GM19463 (cell line): ENCODE measurements at regions not wholly inside any gene's neighbourhood (a gene's known extent, or its start where the extent isn't known, plus 50 kb on each side); places are given as distances from the start of the nearest gene placed in this dataset.

Source experiments
- ATAC-seq: cut with Tn5 transposase; IDR thresholded peaks from one replicate; pipeline ENCODE4 v1.9.1; 2021; ENCODE audit warnings: mild to moderate bottlenecking, moderate library complexity; ENCODE audit not compliant: unreplicated experiment

- ATAC-seq: no peak
Measured at GRCh38 chr5:3943859-3944258, 348.2 kb downstream of the IRX1 start.

- ATAC-seq: no peak
Measured at GRCh38 chr5:3944930-3945329, 349.3 kb downstream of the IRX1 start.

GRCh38 chr5:3948838-3949237, 353.2 kb downstream of the IRX1 start:
- no peak for ATAC-seq

DNA sequence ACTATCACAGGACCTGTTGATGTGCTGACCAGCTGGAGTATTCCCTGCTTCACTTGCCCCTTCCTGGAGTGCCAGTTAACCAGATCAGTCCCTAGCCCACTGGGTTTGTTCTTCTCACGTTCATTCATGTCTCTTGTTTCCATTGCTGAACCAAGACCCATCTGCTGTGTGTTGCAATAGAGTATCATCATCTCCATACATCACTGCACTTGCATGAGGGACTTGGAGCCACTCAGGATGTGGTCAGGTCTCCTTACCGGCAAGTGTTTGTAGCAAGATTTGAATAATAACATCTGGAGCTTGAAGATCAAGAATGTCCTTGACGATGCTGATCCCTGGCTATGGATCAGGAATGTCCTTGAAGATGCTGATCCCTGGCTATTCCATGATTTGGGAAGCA, 358.6 kb downstream of the IRX1 start:
- ATAC-seq: no peak

- ATAC-seq: no peak
Measured at GRCh38 chr5:3954633-3955032, 359.0 kb downstream of the IRX1 start.

DNA sequence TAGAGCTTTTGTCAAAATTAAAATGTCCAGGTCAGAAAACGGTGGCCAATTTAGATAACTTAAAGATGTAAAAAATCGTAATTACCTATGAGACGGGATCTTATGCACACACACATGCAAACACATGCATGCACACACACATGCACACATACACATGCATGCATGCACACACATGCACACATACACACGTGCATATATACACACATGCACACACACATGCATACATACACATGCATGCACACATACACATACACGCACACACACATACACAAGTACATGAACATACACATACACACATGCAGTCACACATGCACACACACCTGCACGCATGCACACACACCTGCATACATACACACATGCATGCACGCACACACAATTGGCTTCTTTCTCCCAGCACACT, 362.0 kb downstream of the IRX1 start:
- ATAC-seq: no peak

DNA sequence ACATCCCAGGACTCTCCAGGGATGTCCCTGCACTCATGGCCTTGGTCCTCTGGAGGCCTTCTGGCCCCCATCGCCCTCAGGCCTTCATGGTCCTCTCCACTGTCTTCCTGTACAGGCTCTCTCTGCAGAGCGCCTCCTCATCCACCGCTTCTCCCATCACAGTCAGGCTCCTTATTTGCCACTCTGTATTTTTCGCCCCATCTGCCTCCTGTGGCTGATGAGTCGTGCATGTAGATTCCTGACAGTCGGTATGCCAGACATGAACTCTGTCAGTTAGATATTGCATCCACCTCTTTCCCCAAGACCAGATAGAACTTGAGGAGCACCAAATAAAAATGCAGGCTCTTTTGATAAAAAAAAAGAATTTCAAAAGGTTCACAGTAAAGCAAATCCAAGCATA, 362.8 kb downstream of the IRX1 start:
- ATAC-seq: no peak

- ATAC-seq: no peak
Measured at GRCh38 chr5:3962113-3962512, 366.5 kb downstream of the IRX1 start.

DNA sequence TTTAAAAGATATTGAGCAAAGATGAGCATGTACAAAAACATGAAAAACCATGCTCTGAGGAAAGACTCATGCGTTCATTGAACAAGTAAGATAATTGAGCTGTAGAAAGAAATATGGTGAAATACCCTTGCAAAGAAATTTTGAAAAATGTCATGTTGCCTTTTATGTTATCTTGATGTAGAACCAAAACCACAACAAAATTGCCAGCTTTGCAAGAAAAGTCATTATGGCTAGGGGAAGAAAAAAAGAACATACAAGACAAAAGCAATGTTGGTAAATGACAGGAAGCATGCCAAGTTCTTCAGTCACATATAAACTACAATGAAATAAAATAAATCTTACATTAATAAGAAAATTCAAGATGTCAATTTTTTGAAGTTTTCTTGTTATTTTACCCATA, 368.0 kb downstream of the IRX1 start:
- ATAC-seq: no peak

DNA sequence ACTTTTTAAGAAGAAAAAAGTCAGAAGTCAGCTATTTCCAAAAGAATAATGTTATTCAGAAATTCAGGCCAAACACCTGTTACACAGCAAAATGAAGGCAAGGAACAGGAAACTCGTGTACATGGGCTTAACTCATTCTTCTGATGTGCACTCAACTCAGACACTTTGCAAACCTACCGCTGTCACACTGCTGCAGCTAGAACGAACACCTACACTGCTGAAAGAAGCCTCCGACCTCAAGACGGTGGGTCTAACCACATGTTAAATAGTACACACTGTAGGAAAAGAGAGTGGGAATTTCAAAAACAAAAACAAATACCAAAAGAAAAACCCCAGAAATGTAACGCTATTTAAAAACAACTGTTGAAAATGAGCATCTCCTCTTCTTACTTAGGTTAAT, 384.5 kb downstream of the IRX1 start:
- no peak for ATAC-seq

- ATAC-seq: no peak
Measured at GRCh38 chr5:3987867-3988266, 392.2 kb downstream of the IRX1 start.

DNA sequence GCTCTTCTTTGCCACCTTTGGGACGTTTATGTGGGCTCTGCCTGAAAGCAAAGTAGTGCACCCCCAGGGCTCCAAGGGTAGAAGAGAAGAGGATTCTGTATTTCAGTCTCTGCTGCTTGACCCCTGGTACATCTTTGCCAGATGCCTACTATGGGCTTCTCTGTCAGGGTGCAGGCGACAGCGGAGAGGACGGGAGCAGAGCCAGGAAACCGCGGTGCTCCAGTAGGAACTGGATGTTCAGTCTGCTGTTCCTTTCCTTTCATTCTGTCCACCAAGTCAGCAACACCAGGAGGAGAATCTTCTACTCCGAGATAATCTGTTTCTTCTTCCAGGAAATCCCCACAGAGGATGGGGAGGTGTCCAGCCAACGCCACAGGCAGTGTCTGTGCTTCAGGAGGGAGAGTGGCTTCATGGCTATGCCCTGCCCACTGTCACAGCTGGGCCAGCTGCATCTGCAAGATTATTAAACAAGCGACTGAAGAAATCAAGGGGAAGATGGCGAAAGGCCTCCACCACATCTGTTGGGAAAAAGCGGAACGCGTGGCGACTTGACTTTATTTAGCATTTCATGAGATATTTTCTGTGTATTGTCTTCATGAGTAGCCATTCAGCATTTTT, 398.3 kb downstream of the IRX1 start:
- no peak for ATAC-seq

- no peak for ATAC-seq
Measured at GRCh38 chr5:3994628-3995027, 399.0 kb downstream of the IRX1 start.

GRCh38 chr5:3995954-3996619, 400.5 kb downstream of the IRX1 start:
- no peak for ATAC-seq

DNA sequence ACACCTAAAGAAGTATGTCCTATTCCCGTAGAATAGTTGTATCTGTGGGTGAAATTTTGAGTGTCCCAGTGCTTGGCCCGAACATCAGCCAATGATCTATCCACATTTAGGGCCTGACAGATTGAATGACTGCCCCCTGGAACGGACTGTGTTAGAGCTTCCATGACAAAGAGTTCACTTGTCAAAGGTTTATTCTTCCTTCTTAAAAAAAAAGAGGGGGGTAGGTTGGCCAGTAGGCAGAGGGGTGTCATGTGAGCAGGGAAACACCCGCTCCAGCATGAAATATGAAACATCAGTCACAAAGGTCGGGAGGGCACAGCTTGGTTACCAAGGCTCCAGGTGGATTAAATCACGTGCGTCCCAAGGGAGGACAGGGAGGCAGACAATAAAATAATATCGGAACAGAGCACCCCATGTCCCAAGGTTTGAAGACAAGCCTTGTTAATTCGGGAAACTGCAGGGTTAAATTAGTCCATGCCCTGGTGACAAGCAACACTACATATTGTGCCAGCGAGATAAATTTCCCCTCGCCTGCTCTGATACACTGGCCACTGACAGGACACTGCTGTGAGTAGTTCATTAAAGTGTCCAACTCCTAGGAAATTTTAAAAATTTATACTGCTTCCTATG, 401.2 kb downstream of the IRX1 start:
- ATAC-seq: no peak

DNA sequence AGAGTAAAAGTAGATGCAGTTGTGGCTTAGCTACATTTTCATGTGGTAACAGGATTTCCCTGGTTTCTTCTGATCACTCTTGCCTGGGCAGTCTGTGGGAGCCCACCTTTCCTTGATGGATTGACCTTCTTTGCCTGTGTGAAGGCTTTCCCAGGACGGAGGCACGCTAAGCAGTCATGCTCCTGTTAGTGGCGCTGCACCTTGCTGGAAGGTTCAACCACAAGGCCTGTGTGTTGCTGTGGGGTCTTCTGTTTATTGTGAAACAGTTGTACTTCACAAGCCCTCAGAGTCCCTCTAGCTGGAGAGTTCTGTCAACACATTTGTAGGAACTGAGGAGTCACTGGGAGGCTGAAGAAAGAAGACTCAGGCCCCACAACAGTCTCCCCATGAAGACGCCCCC, 402.0 kb downstream of the IRX1 start:
- ATAC-seq: no peak

DNA sequence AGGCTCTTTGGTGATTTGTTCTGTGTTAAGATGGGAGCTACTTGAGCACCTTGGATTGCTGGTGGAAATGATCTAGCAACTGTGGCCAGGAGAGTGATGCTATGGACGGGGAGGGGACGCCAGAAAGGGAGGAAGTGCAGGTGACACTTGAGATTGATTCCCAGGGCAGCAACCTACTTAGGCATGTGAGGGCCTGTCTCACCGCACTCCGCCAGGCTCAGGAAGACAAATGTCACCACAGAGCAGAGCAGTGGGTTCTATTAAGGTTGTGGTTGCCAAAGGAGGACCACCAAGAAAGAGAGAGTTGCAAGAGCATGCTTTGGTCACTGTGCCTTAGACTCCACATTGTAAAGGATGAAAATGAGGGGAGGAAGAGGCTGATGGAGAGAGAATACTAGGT, 404.3 kb downstream of the IRX1 start:
- ATAC-seq: no peak

DNA sequence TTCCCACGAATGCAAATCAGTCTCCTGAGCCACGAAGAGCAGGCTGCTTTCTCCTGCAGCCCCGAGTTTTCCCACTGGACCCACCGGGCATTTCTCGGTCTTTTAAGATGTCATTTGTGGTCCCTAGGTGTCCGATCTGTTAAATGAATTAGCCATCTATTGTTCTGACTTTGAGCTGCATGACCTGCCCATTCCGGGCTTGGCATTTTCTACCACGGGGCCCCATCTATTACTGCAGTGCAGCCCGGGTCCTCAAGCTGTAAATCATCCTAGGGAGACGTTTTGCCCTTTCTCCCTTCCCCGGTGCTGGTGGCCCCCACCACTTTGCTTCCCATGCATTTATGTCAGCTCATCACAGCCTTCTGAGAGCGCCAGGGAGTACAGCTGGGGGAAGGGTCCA, 405.4 kb downstream of the IRX1 start:
- no peak for ATAC-seq

- ATAC-seq: no peak
Measured at GRCh38 chr5:4001758-4002533, 406.3 kb downstream of the IRX1 start.

DNA sequence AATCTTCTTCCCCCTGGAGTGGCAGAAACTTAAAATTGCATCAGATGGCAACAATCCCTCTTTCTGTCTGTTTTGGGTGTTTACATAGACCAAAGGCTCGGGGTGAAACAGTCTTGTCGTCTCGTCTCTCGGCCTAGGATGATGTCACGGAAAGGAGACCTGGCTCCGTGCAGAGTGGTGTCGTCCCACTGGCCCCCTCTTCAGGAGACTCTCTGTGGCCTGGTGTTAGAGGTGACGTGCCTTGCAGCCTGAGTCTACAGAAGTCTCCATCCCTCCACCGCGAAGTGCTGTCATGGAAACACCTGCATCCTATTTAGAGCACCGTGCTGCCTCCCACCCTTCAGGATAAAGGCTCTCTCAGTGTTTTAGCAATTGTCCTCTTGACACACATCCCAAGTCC, 409.7 kb downstream of the IRX1 start:
- ATAC-seq: no peak

DNA sequence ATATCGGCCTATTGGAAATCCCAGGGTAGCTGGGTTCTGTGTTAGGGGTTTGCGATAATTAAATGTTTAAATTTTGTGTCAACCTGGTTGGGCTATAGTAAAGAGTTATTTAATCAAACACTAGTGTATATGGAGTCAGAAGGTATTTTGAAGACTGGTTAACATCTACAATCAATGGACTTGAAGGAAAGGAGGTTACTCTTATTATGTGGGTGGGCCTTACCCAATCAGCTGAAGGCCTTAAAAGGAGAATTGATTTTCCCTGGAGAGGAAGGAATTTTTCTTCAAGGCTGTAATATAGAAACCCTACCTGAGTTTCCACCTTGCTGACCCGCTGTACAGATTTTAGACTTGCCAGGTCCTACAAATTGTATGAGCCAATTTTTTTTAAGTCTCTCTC, 411.4 kb downstream of the IRX1 start:
- ATAC-seq: no peak

DNA sequence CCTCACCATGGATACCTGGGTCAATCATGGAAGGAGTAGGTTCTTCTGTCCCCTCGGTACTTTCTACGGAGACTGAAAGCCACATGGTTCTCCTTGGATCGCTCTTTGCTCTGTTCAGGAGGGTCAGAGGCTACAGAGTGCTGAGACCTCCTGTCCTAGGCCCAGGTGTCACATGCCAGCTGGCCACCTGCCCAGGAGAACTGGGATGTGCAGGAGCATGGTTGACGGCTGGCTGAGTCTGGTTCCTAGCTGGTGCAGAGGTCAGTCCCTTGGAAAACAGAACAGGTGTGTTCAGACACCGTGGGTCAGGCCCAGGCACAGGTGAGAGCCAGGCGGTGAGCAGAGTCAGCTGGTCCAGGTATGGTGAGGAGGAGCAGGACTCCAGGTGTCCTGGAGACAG, 416.3 kb downstream of the IRX1 start:
- no peak for ATAC-seq
